T-helper 2 cell (primary cell): ENCODE measurements at regions not wholly inside any gene's neighbourhood (a gene's known extent, or its start where the extent isn't known, plus 50 kb on each side); places are given as distances from the start of the nearest gene placed in this dataset.
A peak's percentile ranks its signal among the peaks of the same experiment; 100 is the strongest.
"Not testable (repeated sequence)": the region's sequence is repeated elsewhere in the genome, so short reads cannot be mapped to it uniquely, and the experiment has no call there.

Experiments
- DNase-seq, 5 experiments: peaks; one replicate each; pipeline versions ENCODE4 v3.0.0 to v3.0.0-alpha.2; 2012 to 2022

DNA sequence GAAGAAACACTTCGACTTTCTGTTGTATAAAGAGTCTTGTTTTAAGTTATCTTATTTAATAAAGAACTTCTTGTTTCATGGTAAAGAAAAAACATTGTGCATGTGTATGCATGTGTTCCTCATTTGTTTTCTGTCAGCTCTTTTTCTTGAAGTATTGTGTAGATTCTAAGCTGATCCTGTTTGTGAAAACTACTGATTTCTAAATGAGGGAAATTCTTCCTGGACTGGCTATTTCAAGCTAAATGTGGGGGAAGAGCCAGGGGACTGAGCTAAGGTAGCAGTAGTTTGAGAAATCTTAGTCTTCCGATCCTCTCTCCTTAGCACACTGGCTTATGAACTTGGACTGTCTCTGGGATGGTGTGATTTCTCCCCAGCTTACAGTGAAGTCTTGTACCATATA is 56.4 kb upstream of the RBMS1 start:
- no peak for DNase-seq

DNA sequence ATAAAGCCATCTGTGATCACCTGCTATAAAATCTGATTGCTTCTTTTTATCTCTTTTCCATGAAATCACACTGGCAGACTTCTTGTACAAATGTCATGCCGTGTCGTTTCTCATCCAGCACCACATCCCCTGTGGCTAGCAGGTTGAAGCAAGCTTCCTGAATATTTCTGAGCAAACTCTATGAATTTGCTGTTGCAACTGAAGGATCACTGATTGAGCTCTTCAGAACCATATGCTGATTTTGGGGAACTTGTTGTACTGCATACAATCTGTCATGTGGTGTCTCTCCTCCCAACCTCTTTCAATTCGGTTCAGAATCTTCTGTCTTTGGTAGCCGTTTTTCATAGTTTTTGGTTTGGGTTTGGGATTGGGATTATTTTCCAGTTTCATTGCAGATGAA is 57.7 kb upstream of the RBMS1 start:
- no peak for DNase-seq

DNA sequence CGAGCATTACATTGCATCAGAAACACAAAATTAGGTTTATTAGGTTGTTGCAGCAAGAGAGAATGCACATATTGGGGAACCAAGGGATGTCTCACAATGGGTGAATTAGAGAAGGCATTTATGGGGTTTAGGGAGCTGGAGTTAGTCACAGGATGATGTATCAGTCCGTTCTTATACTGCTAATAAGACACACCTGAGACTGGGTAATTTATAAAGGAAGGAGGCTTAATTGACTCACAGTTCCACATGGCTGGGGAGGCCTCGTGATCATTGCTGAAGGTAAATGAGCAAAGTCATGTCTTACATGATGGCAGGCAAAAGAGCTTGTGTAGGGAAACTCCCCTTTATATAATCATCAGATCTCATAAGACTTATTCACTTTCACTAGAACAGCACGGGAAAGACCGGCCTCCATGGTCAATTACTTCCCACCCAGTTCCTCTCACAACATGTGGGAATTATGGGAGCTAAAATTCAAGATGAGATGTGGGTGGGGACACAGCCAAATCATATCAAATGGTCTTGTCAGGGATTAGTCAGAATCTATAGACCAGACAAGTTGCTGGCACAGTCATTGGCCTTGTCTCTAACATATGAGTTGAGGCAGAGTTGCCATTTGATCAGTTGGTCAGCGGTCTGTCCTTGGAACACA is 61.9 kb upstream of the RBMS1 start:
- no peak for DNase-seq

DNA sequence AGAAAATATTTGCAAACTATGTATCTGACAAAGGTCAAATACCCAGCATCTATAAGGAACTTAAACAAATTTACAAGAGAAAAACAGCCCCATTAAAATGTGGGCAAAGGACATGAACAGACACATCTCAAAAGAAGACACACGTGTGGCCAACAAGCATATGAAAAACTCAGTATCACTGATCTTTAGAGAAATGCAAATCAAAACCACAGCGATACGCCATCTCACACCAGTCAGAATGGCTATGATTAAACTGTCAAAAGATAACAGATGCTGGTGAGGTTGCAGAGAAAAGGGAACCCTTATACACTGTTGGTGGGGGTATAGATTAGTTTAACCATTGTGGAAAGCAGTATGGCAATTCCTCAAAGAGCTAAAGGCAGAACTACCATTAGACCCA is 64.3 kb upstream of the RBMS1 start:
- peak in 1 of 5 experiments; percentile 68 for DNase-seq

DNA sequence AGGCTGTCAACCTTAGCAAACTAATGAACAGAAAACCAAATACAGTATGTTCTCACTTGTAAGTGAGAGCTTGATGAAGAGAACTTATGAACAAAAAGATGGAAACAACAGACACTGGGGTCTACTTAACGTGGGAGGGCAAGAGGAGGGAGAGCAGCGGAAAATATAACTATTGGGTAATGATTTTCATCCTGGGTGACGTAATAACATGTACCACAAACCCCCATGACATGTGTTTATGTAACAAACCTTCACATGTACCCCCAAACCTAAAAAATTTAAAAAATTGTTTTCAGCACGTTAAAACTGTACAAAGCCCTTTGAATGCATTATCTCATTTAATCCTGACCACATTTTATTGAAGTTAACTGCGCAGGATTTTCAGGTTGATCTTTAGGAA is 64.9 kb upstream of the RBMS1 start:
- DNase-seq = no peak

DNA sequence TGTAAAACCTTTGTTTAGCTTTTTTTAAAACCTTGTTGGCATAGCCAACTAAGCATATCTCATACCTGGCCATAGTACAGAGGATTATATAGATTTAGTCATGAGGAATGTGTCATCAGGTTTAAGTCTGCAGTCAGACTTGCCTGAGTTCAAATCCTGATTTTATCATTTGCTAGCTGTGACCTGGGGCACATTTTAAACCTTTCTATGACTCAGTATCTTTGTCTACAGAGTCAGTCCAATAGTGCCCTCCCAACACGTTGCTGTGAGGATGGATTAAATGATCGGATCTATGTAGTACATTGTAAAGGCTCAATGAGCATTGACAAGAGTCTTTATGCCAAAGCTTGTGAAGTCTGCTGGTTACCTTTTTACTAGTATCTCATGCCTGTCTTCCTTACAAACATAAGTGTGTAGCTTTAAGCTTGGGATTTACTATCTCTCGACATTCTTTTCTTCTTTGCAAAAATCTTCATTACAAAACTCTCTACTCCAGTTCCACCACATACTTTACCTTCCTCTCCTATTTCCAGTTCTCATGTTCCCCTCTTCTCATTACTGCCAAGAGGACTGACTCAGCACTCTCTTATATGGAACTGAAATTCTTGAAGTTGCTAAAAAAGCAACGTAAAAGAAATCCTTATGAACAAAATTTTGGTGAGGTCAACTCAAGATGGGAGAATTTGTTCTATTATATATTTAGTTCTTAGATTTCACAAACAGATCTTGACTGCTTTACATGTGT is 68.1 kb upstream of the RBMS1 start:
- no peak for DNase-seq

DNA sequence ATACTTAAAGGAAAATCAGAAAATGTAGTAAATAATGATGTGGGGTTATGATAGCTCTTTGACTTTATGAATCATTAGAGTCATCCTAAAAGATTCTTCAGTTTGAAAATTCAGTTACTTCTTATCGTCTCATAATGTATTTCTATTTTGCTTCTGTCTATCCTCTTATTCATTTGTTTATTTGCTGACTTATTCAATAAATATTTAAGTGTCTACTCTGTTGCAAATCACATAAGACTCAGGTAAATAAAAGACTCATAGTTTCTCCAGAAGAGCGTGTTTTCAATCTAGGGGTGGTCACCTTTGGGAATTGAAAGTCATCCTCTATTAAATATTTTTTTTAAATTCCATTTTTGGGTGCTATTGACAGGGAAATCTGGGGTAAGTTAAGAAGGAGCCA is 69.1 kb upstream of the RBMS1 start:
- no peak for DNase-seq

DNA sequence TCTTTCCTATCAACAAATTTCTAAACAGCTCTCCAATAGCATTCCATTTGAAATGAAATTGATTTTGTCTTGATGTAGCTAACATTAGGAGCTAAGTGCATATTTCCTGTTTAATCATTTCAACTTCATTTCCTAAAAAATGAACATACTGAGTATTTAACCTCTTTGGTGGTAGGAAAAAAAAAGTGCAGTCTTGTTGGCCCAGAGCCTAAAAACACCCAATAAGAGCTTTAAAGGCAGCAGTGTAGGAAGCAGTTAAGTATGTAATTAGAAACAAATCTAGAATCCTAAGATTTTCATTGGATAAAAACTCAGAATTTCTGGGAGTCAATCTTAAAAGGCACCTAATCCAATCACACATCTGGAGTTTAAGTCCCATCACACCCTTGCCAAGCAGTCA is 71.0 kb upstream of the RBMS1 start:
- DNase-seq = no peak

DNA sequence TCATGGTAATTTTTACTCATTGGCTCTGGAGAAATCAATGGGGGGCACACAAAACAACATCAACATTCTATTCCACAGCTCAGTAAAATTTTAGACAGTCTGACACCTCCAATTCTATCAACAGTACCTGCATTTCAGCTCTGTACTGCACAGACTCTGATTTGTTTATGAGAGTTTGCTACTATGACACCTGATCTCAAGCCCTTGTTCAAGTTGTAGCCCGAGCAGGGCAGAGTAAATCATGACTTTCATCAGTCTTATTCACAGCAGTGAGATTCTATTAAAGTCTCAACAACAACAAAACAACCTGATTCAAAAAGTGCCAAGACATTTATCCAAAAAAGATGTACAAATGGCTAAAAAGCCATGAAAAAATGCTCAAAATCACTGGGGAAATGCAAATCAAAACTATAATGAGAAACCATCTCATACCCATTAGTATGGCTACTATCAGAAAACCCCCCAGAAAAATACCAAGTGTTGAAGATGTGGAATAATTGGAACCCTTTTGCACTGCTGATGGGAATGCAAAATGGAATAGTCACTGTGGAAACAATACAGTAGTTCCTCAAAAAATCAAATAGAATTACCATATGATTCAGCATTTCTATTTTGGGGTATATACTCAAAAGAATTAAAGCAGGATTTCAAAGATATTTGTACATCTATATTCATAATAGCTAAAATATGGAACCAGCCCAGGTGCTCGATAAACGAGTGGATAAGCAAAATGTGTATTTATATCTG is 71.7 kb upstream of the RBMS1 start:
- DNase-seq = no peak

DNA sequence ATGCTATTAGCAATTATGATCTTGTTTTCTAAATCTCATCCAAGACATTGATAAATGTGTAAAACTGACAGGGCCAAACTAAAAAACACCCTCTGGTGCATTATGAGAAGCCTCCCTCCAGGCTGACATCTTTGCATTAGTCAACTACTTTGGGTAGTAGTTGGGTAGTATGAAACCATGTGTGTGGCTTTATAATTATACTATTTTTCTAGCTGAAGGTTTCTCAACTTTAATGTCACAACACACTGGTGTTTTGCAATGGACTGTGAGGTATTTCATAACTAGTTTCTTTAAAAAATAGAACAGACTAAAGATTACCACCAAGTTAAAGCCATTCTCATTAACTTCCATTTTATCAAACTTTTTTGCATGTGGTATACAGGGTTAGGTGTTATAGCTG is 73.1 kb upstream of the RBMS1 start:
- no peak for DNase-seq

DNA sequence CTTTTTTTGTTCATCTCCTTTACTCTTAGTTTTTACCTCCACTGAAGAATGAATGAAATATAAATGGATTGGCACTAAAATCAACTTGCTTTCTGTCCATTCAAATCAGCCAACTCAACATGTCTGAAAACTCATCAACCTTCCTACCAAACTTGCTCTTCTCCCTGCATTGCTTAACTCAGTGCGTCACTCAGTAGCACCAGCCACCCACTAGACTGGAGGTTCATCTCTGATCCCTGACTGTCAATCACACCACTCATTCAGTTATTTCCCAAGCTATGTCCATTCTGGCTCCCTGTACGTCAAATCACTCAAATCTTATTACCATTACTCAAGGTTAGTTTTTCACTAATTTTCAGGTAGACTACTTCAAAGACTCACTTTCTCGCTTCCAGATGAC is 75.2 kb upstream of the RBMS1 start:
- DNase-seq = no peak

DNA sequence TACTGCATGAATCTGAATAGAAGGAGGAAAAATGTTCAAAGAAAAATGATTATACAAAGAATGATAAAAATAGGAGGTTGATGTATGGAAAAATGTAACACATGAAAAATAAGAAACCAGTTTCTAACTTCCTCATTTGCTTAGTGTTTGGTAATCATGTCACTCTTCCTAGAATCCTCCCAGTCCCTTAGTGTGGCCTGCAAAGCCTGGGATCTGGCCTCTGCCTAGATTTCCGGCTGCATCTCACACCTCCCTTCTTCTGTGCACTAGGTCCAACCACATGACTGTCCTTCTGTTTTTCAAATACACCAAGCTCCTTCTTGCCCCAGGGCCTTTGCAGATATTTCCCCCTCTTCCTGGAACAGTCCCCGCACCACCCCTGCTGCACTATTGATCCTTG is 76.8 kb upstream of the RBMS1 start:
- no peak for DNase-seq

DNA sequence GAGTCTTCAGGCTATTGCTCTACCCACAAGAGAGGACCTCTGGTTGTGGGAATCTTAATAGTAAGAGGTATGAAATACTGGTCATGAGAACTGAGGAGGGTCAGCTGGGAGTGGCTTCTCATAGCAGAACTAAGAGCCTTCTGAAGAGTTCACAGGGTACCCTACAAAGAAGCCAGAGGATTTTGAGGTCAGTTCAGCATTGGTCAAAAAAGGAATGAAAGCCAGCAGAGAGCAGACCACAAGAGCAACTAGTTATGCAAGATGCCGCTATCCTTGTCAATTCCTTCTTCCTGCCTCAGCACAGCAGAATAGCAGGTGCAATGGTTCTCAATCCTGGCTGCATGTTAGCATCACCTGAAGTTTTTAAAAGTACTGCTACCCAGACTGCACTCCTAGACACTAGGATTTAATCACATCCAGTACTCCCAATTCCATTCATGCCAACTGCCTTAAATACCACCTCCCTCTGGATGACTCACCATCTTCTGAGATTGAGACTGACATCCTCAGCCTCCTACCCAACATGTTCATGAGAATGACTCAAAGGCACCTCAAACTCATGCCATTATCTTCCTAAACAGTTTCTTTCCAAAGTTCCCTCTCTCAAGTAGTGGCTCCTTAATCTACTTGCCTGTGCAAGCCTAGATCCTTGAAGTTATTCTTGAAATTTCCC is 81.0 kb upstream of the RBMS1 start:
- DNase-seq = no peak

DNA sequence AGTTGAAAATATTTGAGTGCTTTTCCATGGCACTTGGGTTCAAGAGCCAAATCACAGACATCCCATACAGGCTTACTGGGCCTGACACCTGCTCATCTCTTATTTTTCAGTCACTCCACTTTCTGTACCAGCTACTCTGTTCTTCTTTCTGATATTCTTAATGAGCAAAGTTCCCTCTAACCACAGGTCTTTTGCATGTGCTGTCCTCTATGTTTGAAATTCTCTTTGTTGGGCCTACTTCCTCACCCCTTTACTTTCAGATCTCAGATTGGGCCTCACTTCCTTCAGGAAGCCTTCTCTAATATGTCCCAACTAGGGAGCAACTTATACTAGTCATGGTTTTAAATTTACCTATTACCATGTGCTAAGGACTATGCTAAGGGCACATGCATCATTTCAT is 81.8 kb upstream of the RBMS1 start:
- no peak for DNase-seq

DNA sequence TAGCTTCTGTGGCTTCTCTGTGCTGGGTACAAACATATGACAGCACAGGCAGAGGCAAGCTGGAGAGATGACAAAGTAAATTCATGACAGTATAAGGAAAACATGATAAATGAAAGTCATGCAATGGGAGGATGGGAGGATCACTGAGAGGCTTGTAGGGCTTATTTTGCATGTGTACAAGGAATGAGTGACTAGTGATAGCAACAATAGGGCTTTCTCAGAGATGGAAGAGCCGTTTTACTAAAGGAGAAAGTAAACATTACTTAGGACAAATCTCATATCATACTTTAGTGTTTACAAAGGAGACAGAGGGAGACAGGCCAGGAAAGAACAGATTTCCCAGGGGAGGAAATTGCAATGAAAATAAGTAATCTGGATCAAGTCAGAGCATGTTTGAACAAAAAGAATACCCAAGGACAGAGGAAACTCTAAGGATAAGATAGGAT is 82.5 kb upstream of the RBMS1 start:
- no peak for DNase-seq

DNA sequence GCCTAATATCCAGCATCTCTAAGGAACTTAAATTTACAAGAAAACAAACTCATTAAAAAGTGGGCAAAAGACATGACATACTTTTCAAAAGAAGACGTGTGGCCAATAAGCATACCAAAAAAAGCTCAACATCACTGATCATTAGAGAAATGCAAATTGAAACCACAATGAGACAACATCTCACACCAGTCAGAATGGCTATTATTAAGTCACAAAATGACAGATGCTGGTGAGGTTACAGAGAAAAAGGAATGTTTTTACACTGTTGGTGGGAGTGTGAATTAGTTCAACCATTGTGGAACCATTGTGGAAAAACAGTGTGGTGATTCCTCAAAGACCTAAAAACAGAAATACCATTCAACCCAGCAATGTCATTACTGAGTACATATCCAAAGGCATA is 83.5 kb upstream of the RBMS1 start:
- not testable (repeated sequence) for DNase-seq

DNA sequence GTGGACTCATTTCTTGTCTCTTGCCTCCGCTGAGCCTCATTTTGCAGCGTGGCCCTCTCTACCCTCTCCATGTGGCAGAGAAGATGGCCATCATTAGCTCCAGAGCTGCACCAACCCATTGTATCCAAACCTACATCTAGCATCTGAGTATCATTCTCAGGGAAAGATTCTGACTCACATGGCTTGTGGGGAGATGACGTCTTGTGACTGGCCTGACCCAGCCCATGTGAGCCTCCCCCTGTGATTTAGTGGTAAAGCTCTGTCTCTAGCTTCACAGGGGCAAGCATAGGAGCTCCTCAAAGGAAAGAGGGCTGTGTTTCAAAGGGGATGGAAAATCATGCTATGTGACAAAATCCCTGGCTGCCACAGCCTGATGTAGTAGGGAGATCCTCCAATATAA is 87.4 kb upstream of the RBMS1 start:
- DNase-seq = no peak

DNA sequence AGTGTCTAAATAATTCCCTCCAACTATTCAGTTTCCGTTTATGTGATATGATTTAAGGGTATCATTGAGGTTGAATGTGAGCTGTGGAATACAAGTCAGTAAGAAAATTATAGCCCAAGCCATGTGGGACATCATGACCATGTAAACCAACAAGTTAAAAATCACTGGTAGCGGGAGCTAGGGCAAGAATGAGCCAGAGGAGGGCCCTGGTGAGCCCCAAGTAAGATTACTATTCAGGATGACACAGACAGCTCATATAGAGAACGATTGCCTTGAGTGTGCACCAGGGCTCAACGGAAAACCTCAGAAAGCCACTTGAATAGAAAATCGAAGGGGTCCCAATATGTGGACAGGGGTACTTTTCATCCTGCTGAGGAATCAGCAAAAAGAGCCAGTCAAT is 87.8 kb upstream of the RBMS1 start:
- DNase-seq = no peak

DNA sequence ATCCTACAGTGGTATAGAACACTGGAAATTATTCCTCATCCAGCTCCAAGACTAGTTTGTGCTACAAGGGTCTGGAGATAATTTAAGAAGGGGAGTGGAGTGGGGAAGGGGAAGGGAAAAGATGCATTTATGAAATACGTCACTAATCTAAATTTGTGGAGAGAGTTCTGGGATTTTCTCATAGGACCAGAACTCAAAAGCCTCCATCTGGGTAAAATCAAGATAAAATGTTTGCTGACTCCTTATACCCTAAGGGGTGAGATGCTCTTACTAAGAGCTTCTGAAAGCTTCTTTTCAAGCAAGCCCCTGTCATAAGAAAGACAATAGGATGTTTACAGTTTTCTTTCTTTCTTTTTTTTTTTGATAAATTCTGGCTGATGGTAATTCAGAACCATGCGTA is 88.5 kb upstream of the RBMS1 start:
- DNase-seq = no peak

DNA sequence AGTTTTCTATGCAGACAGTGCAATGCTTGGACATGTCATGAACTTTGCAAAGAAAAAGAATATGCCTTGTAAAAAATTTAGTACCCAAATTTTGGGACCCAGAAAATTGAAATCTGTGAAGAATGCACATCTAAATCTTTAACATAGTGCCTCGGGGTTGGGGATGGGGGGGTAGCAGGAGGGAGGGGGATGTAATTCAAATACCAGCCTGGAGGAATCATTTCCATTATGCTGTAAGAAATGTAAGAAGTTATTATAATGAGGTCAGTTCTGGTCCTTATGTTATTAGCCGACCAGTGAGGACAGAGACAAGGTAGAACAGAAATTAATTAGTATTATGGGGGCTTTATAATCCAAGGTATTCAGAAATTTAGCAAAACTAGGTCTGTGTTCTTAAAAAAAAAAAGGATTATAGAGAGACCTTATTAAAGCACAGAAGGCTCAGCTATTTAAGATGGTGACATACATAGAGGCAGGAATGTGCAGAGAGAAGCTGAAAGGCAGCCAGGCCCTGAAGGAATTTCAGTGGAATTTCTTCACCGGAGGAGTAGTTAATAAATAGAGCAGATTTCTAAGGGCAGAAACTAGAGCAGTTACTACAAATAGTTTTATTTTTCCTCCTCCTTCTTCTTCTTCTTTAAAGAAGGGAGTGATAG is 89.0 kb upstream of the RBMS1 start:
- DNase-seq = no peak

DNA sequence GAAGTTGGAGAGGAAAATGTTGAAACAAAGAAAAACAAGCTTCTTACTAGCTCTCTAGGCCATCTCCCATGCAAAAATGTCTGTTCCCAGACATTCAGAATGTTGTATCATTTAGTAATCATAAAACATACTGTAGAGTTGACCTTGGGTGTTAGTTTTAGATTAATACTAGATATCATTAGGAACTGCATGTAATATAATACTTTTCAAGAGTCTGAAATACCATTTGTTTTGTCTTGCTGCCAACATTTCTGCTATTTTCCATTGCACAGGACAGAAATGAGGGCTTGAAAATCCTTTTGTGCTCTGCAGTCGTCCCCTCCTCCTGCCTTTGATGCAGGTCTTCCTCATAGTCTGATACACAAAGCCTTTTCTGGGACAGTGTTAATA is 89.5 kb upstream of the RBMS1 start:
- no peak for DNase-seq

DNA sequence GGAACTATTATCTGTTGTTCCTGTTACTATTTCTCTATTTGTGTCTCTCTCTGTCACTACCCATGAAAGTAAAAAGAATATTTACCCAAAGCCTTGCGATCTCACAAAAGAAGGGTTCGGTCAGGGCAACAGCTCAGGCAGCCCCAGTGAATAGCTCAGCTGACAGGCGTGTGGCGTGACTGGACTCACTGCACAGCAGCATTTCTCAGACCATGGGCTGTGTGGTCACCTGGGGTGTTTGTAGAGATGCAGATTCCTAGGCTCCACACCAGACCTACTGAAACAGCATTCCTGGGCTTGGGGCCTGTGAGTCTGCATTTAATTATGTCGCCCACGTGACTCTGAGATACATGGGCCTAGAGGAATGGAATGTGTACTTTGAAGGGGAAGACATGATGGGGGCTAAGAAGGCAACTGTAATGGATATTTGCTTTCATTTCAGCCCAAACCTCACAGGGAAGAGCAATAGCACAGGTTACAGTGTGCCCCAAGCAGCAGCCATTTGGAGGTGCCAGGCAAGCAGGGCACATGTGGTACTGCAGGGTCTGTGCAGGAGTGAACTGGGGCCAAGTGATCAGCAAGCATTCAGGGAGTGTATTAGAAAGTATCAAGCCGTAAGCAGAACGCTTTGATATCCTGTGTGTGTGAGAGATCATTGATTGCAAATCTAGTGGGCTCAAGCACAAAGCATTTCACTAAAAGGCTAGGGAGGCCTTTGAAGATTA is 90.4 kb upstream of the RBMS1 start:
- no peak for DNase-seq
